Left ventricle myocardium inferior (tissue), 1 donor: ENCODE measurements at regions not wholly inside any gene's neighbourhood (a gene's known extent, or its start where the extent isn't known, plus 50 kb on each side); places are given as distances from the start of the nearest gene placed in this dataset.

ENCODE experiments used
- DNase-seq: peaks from one replicate; pipeline ENCODE4 v3.0.0-alpha.2; 2020
- H3K27ac ChIP-seq: fragments of 200-600 bp; replicated peaks from 2 replicates; pipeline ENCODE4 v1.8.0; 2021
- H3K27me3 ChIP-seq: fragments of 200-600 bp; 2 replicates; pipeline ENCODE4 v1.8.0; 2021; ENCODE audit warnings: low read depth
- H3K36me3 ChIP-seq: fragments of 200-600 bp; 2 replicates; pipeline ENCODE4 v1.8.0; 2021
- H3K4me1 ChIP-seq: fragments of 200-600 bp; 2 replicates; pipeline ENCODE4 v1.8.0; 2021
- H3K4me3 ChIP-seq: fragments of 200-600 bp; 2 replicates; pipeline ENCODE4 v1.8.0; 2021; ENCODE audit warnings: mild to moderate bottlenecking, moderate library complexity
- H3K9me3 ChIP-seq: fragments of 200-600 bp; replicated peaks from 2 replicates; pipeline ENCODE4 v1.8.0; 2021
- intact Hi-C: fragments of 100-400 bp; cut with micrococcal nuclease; formaldehyde crosslinking; loops from one replicate; pipeline ENCODE4 v1.11.0; 2022
- TF ChIP-seq, protein P1 (sequence below): fragments of 200-600 bp; IDR thresholded peaks from 2 replicates; pipeline ENCODE4 v1.8.0; 2021; ENCODE audit warnings: antibody characterized with exemption, mild to moderate bottlenecking, borderline replicate concordance
- donor health status: DM: no; HTN: yes; CAD: no; lungs with severe emphysema.

DNA sequence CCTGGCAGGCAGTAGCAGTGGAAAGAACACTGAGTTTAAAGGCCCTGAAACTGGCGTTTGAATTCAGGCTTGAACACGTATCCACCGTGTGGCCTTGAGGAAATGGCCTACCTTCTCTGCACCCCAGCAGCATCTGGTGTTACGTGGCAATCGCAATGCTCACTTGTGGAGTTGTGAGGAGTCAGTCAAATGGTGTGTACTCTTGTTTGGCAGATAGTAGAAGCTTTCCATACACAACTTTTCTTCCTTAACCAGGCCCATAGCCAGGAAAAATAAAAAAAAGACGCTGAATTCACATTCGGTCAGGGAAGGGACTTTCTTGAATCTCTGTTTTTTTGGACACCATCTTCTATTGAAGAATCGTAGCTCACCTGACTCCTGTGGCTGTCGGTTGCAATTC lies 1101.5 kb upstream of the KLHL29 start:
- no peaks in the 10 kb centered on the region for H3K27me3 ChIP-seq
- no peak overlapping the region for H3K27ac ChIP-seq
- H3K4me1 ChIP-seq, result peaks cover 14% of the 10 kb centered on the region
- DNase-seq, result no peak
- H3K36me3 ChIP-seq, result no peaks in the 10 kb centered on the region
- H3K4me3 ChIP-seq, result no peak overlapping the region
- intact Hi-C loops, result no loop called here
- TF ChIP-seq, protein P1, sequence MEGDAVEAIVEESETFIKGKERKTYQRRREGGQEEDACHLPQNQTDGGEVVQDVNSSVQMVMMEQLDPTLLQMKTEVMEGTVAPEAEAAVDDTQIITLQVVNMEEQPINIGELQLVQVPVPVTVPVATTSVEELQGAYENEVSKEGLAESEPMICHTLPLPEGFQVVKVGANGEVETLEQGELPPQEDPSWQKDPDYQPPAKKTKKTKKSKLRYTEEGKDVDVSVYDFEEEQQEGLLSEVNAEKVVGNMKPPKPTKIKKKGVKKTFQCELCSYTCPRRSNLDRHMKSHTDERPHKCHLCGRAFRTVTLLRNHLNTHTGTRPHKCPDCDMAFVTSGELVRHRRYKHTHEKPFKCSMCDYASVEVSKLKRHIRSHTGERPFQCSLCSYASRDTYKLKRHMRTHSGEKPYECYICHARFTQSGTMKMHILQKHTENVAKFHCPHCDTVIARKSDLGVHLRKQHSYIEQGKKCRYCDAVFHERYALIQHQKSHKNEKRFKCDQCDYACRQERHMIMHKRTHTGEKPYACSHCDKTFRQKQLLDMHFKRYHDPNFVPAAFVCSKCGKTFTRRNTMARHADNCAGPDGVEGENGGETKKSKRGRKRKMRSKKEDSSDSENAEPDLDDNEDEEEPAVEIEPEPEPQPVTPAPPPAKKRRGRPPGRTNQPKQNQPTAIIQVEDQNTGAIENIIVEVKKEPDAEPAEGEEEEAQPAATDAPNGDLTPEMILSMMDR, result no peak
- H3K9me3 ChIP-seq, result no peaks in the 10 kb centered on the region

DNA sequence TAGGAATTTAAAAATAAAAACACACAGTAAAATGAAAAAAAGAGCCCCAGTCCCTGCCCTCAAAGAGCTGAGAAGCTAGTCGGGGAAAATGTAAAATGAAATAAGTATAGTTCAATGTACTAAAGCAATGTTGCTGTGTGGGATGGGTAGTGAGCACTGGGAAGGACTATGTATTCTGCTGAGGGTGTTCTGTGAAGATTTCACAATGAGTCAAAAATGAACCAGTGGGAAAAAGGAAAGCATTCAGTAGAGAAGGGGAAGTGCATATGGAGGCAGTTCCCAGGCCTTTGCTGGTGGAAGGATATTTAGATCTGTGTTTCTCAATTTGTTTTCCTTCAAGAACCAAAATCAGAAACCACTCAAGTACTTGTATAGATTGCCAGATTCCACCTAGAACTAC lies 1094.7 kb upstream of the KLHL29 start:
- Histone ChIP-seq H3K4me3 (no peak overlapping the region), H3K27me3 (no peaks in the 10 kb centered on the region), H3K4me1 (no peaks in the 10 kb centered on the region), H3K9me3 (no peaks in the 10 kb centered on the region), H3K27ac (no peak overlapping the region), H3K36me3 (no peaks in the 10 kb centered on the region)
- DNase-seq, result no peak
- TF ChIP-seq, protein P1, result no peak
- intact Hi-C loops, result no loop called here

DNA sequence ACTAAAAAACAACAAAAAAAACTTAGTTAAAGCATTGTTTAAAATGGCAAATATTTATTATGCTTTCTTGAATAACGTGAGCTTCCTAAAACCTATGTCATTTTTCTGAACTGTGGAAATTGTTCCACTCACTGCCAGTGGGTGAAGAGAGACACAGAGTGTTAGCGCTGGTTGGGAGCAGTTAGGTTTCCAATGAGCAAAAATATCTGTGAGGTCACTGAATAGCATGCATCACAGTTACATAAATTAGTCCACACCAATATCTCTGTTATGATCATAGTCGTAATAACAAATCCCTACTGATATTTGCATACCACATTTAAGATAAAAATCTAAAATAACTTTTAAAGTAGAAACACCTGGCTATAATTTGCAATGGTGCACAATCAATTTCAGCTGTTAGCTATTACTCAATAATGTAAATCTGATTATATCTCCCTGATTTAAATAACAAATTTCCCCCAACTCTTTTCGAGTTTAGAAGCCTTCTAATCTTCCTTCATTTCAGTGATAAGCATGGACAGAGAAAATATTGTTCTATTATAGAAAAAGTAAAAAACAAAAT lies 1094.0 kb upstream of the KLHL29 start:
- no peak for DNase-seq
- no peaks in the 10 kb centered on the region for H3K36me3 ChIP-seq
- intact Hi-C loops, result no loop called here
- TF ChIP-seq, protein P1, result no peak
- no peaks in the 10 kb centered on the region for H3K4me1 ChIP-seq
- no peak overlapping the region for H3K27ac ChIP-seq
- H3K9me3 ChIP-seq, result no peaks in the 10 kb centered on the region
- no peak overlapping the region for H3K4me3 ChIP-seq
- no peaks in the 10 kb centered on the region for H3K27me3 ChIP-seq

DNA sequence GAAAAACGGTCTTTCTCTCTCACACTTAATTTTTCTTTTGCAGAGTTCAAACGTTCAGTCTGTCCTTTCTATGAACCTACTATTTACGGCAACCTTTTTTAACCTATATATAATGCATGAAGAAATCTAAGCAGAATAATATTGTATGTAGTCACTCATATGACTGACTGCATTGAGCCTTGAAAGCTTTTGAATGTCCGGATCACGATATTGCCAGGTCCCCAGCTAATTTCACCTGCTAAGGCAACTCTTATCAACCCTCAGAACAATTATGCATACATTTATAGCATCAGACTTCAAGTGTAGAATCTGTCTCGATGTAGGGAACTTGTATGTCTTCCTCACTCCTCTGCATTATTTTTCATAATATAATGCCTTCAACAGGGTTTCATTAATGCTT lies 1083.8 kb upstream of the KLHL29 start:
- Histone ChIP-seq H3K4me3 (no peak overlapping the region), H3K27me3 (no peaks in the 10 kb centered on the region), H3K36me3 (no peaks in the 10 kb centered on the region), H3K9me3 (peaks cover 9% of the 10 kb centered on the region), H3K27ac (no peak overlapping the region), H3K4me1 (no peaks in the 10 kb centered on the region)
- intact Hi-C loops, result no loop called here
- no peak for DNase-seq
- TF ChIP-seq, protein P1, result no peak

DNA sequence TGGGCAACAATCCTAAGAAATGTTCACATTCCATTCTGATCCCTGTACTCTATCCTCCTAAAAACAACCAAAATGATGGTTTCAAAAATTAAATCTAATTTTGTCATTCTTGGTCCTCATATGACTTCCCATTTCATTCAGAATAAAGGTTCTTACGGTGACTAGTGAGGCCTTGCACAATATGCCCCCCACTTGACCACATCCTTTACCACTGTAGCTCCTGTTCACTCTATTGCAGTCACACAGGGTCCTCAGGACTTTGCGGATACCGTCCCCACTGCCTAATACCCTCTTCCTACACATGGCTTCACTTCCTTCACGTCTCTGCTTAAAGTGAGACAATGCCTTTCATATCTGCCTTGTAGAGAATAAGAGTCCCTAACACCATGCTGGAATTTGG lies 1058.7 kb upstream of the KLHL29 start:
- DNase-seq, result no peak
- TF ChIP-seq, protein P1, result no peak
- intact Hi-C loops, result no loop called here

More for the DNA sequence above, 1058.7 kb upstream of the KLHL29 start:
- Histone ChIP-seq H3K27ac (no peak overlapping the region), H3K9me3 (peaks cover 36% of the 10 kb centered on the region), H3K27me3 (no peaks in the 10 kb centered on the region), H3K4me3 (no peak overlapping the region), H3K4me1 (no peaks in the 10 kb centered on the region), H3K36me3 (no peaks in the 10 kb centered on the region)
